Prostate gland (tissue), 2 donors: ENCODE measurements at regions not wholly inside any gene's neighbourhood (a gene's known extent, or its start where the extent isn't known, plus 50 kb on each side); places are given as distances from the start of the nearest gene placed in this dataset.

Experiments
- DNase-seq: peaks from one replicate; pipeline ENCODE4 v3.0.0-alpha.2; 2019; ENCODE audit warnings: low spot score
- H3K27ac ChIP-seq, 2 donors: fragments of 200-600 bp; sonication (generic); 2 replicates each; pipeline ENCODE4 v1.5.1; 2017 to 2019
- H3K27me3 ChIP-seq: fragments of 200-600 bp; sonication (generic); replicated peaks from 2 replicates; pipeline ENCODE4 v1.5.1; 2019; ENCODE audit not compliant: insufficient read depth
- H3K36me3 ChIP-seq, 2 donors: fragments of 200-600 bp; sonication (generic); 1 replicate in 1 of 2; 2 replicates in 1 of 2; pipeline versions ENCODE4 v1.5.1 to v1.8.1; 2017 to 2019
- H3K4me1 ChIP-seq: fragments of 200-600 bp; sonication (generic); replicated peaks from 2 replicates; pipeline ENCODE4 v1.5.1; 2019
- H3K4me3 ChIP-seq, 2 donors: fragments of 200-600 bp; sonication (generic); 2 replicates each; pipeline ENCODE4 v1.5.1; 2017 to 2019
- H3K9me3 ChIP-seq: fragments of 200-600 bp; sonication (generic); 2 replicates; pipeline ENCODE4 v1.5.1; 2017
- CTCF ChIP-seq, 4 experiments: fragments of 200-600 bp in 2 of 4; fragments of 450-650 bp in 2 of 4; sonication (generic) in 2 of 4; IDR thresholded peaks; 1 replicate in 3 of 4; 2 replicates in 1 of 4; pipeline ENCODE4 v1.5.1; 2016 to 2019; ENCODE audit warnings: antibody characterized with exemption in 4 of 4, mild to moderate bottlenecking in 2 of 4, moderate library complexity in 2 of 4
- POLR2A ChIP-seq: fragments of 450-650 bp; IDR thresholded peaks from one replicate; pipeline ENCODE4 v1.6.1; 2016; ENCODE audit warnings: antibody characterized with exemption, mild to moderate bottlenecking
- POLR2AphosphoS5 ChIP-seq: sonication (generic); formaldehyde crosslinking; IDR thresholded peaks from one replicate; pipeline ENCODE4 v1.6.1; 2017; ENCODE audit warnings: antibody characterized with exemption
- WGBS: methylation state at CpG from one replicate; pipeline ENCODE4 v1.1.5; 2018; 5-methylcytosine and 5-hydroxymethylcytosine counted together
- intact Hi-C: fragments of 100-400 bp; cut with DNase I; formaldehyde crosslinking; loops from one replicate; pipeline ENCODE4 v1.14.2; 2022

GRCh38 chr10:58970160-58970915 is 206.1 kb upstream of the PHYHIPL start:
- Histone ChIP-seq H3K4me3 (no peak overlapping the region), H3K27ac (no peak overlapping the region), H3K9me3 (no peaks in the 10 kb centered on the region), H3K27me3 (no peaks in the 10 kb centered on the region), H3K4me1 (no peaks in the 10 kb centered on the region), H3K36me3 (no peaks in the 10 kb centered on the region)
- WGBS, result 93% methylated on average over 2 of the region's 2 CpGs
- intact Hi-C loops, result no loop called here
- TF ChIP-seq POLR2A (no peak), POLR2AphosphoS5 (no peak), CTCF (IDR thresholded peaks at IDR 0.05) (no peak)
- DNase-seq, result no peak

- H3K4me3 ChIP-seq, result no peak overlapping the region
- no peak overlapping the region for H3K27ac ChIP-seq
- H3K9me3 ChIP-seq, result no peaks in the 10 kb centered on the region
- TF ChIP-seq POLR2A, result no peak
- no peak for TF ChIP-seq POLR2AphosphoS5
- TF ChIP-seq CTCF (IDR thresholded peaks at IDR 0.05), result no peak
- intact Hi-C loops, result no loop called here
- DNase-seq, result no peak
- no peaks in the 10 kb centered on the region for H3K4me1 ChIP-seq
- H3K27me3 ChIP-seq, result no peaks in the 10 kb centered on the region
- no peaks in the 10 kb centered on the region for H3K36me3 ChIP-seq
Measured at GRCh38 chr10:58971211-58971610, 205.2 kb upstream of the PHYHIPL start.

- DNase-seq, result no peak
- no peaks in the 10 kb centered on the region for H3K36me3 ChIP-seq
- WGBS, result 92% methylated on average over 2 of the region's 2 CpGs
- no peak overlapping the region for H3K27ac ChIP-seq
- no peak overlapping the region for H3K4me3 ChIP-seq
- intact Hi-C loops, result no loop called here
- H3K27me3 ChIP-seq, result no peaks in the 10 kb centered on the region
- H3K4me1 ChIP-seq, result no peaks in the 10 kb centered on the region
- no peaks in the 10 kb centered on the region for H3K9me3 ChIP-seq
- no peak for TF ChIP-seq POLR2A
Measured at GRCh38 chr10:58971796-58972491, 204.5 kb upstream of the PHYHIPL start.

GRCh38 chr10:58972576-58973234 is 203.7 kb upstream of the PHYHIPL start:
- no peak for DNase-seq
- intact Hi-C loops, result no loop called here
- 84% methylated on average over 2 of the region's 2 CpGs for WGBS

More at GRCh38 chr10:58972576-58973234, 203.7 kb upstream of the PHYHIPL start:
- TF ChIP-seq POLR2AphosphoS5 (no peak), CTCF (IDR thresholded peaks at IDR 0.05) (no peak), POLR2A (no peak)
- no peaks in the 10 kb centered on the region for H3K4me1 ChIP-seq
- no peaks in the 10 kb centered on the region for H3K9me3 ChIP-seq
- H3K4me3 ChIP-seq, result no peak overlapping the region
- H3K36me3 ChIP-seq, result no peaks in the 10 kb centered on the region
- H3K27me3 ChIP-seq, result no peaks in the 10 kb centered on the region
- H3K27ac ChIP-seq, result no peak overlapping the region
